Erythroblast (primary cell): ENCODE measurements at regions not wholly inside any gene's neighbourhood (a gene's known extent, or its start where the extent isn't known, plus 50 kb on each side); places are given as distances from the start of the nearest gene placed in this dataset.

Experiments used
- GATA1 ChIP-seq: IDR thresholded peaks from 2 replicates; pipeline ENCODE4 v1.6.1; 2011; ENCODE audit warnings: low read depth, mild to moderate bottlenecking, control low read depth, low read length, moderate library complexity
- POLR2A ChIP-seq: IDR thresholded peaks from 2 replicates; pipeline ENCODE4 v1.6.1; 2011; ENCODE audit warnings: mild to moderate bottlenecking, low read length

DNA sequence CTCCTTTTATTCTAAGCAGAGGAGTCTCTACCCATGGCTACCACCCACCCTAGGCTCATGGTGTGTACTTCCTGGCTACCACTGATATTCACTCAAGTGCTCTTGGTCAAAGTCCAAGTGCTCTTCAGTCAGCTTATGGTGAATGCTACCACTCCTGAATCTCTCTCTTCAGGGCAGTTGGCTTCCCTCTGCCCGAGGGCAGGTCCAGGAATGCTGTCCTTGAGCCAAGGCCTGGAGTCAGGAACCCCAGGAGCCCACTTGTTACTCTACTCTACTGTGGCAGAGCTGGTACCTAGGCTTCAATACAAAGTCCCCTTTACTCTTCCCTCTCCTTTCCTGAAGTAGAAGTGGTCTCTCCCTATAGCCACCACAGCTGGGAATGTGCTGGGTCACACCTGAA, 226.0 kb downstream of the DIPK2A start:
- no peak for TF ChIP-seq POLR2A
- TF ChIP-seq GATA1, result no peak
